ENCODE measurements at regions not wholly inside any gene's neighbourhood (a gene's known extent, or its start where the extent isn't known, plus 50 kb on each side); places are given as distances from the start of the nearest gene placed in this dataset.
"Not testable (repeated sequence)": the region's sequence is repeated elsewhere in the genome, so short reads cannot be mapped to it uniquely, and the experiment has no call there.

DNA sequence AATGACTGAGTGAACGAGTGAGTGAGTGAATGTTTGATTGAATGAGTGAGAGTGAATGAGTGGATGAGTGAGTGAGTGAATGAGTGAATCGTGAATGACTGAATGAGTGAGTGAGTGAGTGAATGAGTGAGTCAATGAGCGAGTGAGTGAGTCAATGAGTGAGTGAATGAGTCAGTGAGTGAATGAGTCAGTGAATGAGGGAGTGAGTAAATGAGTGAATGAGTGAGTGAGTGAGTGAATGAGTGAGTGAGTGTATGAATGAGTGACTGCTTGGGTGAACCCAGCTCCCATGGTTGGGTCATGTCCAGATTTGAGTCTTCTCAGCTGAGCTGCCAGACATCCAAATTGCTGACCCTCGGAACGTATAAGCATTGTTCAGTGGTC lies 135.2 kb upstream of the ZNF469 start:
- TF ChIP-seq, protein P1, sequence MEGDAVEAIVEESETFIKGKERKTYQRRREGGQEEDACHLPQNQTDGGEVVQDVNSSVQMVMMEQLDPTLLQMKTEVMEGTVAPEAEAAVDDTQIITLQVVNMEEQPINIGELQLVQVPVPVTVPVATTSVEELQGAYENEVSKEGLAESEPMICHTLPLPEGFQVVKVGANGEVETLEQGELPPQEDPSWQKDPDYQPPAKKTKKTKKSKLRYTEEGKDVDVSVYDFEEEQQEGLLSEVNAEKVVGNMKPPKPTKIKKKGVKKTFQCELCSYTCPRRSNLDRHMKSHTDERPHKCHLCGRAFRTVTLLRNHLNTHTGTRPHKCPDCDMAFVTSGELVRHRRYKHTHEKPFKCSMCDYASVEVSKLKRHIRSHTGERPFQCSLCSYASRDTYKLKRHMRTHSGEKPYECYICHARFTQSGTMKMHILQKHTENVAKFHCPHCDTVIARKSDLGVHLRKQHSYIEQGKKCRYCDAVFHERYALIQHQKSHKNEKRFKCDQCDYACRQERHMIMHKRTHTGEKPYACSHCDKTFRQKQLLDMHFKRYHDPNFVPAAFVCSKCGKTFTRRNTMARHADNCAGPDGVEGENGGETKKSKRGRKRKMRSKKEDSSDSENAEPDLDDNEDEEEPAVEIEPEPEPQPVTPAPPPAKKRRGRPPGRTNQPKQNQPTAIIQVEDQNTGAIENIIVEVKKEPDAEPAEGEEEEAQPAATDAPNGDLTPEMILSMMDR (IDR thresholded peaks at IDR 0.05 in 4 of 5, conservative IDR thresholded peaks at IDR 0.05 in 1 of 5) = not testable (repeated sequence)
- TF ChIP-seq POLR2A (IDR thresholded peaks at IDR 0.05) = not testable (repeated sequence)

Data from gastrocnemius medialis (tissue), 4 donors.